Neural crest cell (in vitro differentiated cells): ENCODE measurements at regions not wholly inside any gene's neighbourhood (a gene's known extent, or its start where the extent isn't known, plus 50 kb on each side); places are given as distances from the start of the nearest gene placed in this dataset.

Experiments
- DNase-seq: peaks from one replicate; pipeline ENCODE4 v3.0.0; 2021; ENCODE audit warnings: low read depth, mixed read lengths, low spot score
- H3K27ac Mint-ChIP-seq: one replicate; pipeline ENCODE4 v1.8.0; 2021; ENCODE audit warnings: mild to moderate bottlenecking, mixed read lengths; ENCODE audit not compliant: unreplicated experiment
- H3K27me3 Mint-ChIP-seq: 2 replicates; pipeline ENCODE4 v1.8.0; 2021; ENCODE audit warnings: low read depth, mild to moderate bottlenecking, mixed read lengths
- H3K36me3 Mint-ChIP-seq: 2 replicates; pipeline ENCODE4 v1.8.0; 2021; ENCODE audit warnings: low read depth, mild to moderate bottlenecking, mixed read lengths
- H3K4me1 Mint-ChIP-seq: 2 replicates; pipeline ENCODE4 v1.8.0; 2021; ENCODE audit warnings: mixed read lengths
- H3K4me3 Mint-ChIP-seq: one replicate; pipeline ENCODE4 v1.8.0; 2021; ENCODE audit warnings: mild to moderate bottlenecking, mixed read lengths
- H3K9me3 Mint-ChIP-seq: 2 replicates; pipeline ENCODE4 v1.8.0; 2021; ENCODE audit warnings: mixed read lengths
- TF ChIP-seq, protein P1 (sequence below): fragments of 200-600 bp; sonication (generic); conservative IDR thresholded peaks from 2 replicates; pipeline ENCODE4 v1.5.0; 2021; ENCODE audit warnings: antibody characterized with exemption, mild to moderate bottlenecking

- TF ChIP-seq, protein P1, sequence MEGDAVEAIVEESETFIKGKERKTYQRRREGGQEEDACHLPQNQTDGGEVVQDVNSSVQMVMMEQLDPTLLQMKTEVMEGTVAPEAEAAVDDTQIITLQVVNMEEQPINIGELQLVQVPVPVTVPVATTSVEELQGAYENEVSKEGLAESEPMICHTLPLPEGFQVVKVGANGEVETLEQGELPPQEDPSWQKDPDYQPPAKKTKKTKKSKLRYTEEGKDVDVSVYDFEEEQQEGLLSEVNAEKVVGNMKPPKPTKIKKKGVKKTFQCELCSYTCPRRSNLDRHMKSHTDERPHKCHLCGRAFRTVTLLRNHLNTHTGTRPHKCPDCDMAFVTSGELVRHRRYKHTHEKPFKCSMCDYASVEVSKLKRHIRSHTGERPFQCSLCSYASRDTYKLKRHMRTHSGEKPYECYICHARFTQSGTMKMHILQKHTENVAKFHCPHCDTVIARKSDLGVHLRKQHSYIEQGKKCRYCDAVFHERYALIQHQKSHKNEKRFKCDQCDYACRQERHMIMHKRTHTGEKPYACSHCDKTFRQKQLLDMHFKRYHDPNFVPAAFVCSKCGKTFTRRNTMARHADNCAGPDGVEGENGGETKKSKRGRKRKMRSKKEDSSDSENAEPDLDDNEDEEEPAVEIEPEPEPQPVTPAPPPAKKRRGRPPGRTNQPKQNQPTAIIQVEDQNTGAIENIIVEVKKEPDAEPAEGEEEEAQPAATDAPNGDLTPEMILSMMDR = no peak
- H3K9me3 Mint-ChIP-seq = no peaks in the 10 kb centered on the region
- no peak for DNase-seq
- H3K27ac Mint-ChIP-seq = no peak overlapping the region
- no peaks in the 10 kb centered on the region for H3K4me1 Mint-ChIP-seq
- no peak overlapping the region for H3K4me3 Mint-ChIP-seq
- H3K27me3 Mint-ChIP-seq = no peaks in the 10 kb centered on the region
- no peaks in the 10 kb centered on the region for H3K36me3 Mint-ChIP-seq
Observed at GRCh38 chr4:149296503-149296902, 519.1 kb downstream of the IQCM start.

DNA sequence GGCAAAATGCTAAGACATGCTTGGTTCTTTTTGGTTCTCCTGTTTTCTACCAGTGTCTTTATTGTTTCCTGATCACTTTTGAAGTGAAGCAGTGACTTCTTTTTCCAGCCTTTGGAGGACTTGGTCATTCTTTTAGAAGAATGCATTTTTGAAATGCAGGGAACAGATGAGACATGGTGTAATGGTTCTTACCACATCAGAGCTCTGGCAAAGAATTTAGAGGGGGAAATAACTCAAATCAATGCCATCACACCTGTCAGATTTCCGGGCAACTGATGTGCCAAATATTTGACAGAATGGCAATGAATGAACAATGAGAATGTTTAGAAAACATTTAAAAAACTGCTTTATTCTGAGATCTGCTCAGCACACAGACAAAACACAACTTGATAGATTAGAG lies 519.6 kb downstream of the IQCM start:
- Mint-ChIP-seq H3K27me3 (no peaks in the 10 kb centered on the region), H3K27ac (no peak overlapping the region), H3K4me3 (no peak overlapping the region), H3K9me3 (no peaks in the 10 kb centered on the region), H3K36me3 (no peaks in the 10 kb centered on the region), H3K4me1 (no peaks in the 10 kb centered on the region)
- DNase-seq = no peak
- TF ChIP-seq, protein P1 = no peak

DNA sequence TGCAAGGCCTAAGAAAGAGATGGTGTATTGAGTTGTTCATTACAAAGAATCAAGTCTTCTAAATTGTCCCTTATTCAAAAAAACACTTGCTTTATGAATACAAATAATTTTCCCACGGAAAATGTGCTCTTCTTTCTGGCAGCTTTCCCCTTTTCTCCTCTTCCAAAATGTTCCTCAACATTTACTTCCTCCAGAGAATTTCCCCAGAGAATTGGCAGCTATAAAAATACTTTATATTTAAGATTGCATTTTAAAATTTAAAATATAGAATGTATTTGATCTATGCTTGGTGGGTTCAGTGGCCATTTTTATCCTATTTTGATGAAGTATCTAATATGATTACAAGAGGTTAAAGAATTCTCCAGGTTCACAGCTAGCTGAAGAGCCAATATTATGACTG lies 521.0 kb downstream of the IQCM start:
- H3K9me3 Mint-ChIP-seq = no peaks in the 10 kb centered on the region
- no peak overlapping the region for H3K4me3 Mint-ChIP-seq
- no peak for DNase-seq
- H3K27me3 Mint-ChIP-seq = no peaks in the 10 kb centered on the region
- H3K36me3 Mint-ChIP-seq = no peaks in the 10 kb centered on the region
- TF ChIP-seq, protein P1 = no peak
- H3K27ac Mint-ChIP-seq = no peak overlapping the region
- no peaks in the 10 kb centered on the region for H3K4me1 Mint-ChIP-seq

DNA sequence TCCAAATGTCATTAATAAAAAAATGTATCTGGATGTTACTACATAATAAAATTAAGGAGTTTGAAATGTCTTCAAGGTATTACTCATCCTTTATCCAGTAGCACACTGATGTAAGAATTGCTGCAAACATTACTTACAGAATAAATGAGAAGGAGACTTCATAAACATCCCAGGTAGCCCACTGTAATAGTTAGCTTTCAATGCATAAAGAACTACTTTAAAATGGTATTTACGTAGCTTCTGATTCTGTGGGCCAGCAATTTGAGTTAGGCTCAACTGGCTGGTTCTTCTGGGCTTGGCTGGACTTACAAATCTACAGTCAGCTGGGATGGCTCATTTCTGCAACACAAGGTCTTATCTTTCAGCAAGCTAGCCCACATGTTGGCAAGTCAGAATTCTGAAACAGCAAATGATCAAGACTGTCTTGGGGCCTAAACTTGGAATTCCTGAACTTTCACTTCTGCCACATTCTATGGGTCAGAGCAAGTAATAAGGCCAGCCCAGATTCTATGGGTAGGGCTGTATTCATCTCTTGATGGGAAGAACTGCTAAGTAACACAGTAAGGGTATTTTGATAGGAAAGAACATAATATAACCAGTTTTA lies 522.5 kb downstream of the IQCM start:
- Mint-ChIP-seq H3K27me3 (no peaks in the 10 kb centered on the region), H3K27ac (no peak overlapping the region), H3K36me3 (no peaks in the 10 kb centered on the region), H3K4me1 (no peaks in the 10 kb centered on the region), H3K9me3 (no peaks in the 10 kb centered on the region), H3K4me3 (no peak overlapping the region)
- no peak for DNase-seq
- TF ChIP-seq, protein P1 = no peak

DNA sequence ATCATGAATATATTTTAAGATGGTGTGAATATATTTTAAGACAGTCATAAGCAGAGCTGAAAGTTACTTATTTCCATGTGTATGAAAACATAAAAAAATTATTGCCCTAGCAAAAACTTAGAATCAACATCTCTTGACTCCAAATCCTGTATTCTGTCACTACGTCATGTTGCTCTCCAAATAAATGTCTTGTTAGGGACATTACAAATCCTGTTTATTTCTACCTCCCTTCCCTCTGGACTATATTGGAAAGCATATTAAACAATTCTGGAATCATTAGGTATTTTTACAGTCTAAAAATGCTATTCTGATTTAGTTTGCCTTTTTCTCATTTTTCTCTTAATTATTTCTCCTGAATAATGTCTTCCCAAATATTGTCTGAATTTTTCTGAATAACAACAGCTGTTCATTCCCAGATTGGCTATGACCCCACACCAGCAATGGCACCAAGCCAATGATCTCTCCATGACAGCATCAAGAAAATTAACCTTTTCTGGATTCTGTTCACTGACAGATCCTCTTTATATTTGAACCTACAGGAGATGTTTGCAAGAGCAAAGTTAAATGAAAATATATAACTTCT lies 523.1 kb downstream of the IQCM start:
- Mint-ChIP-seq H3K36me3 (no peaks in the 10 kb centered on the region), H3K4me1 (no peaks in the 10 kb centered on the region), H3K27me3 (no peaks in the 10 kb centered on the region), H3K4me3 (no peak overlapping the region), H3K27ac (no peak overlapping the region), H3K9me3 (no peaks in the 10 kb centered on the region)
- DNase-seq = no peak
- TF ChIP-seq, protein P1 = no peak
